ENCODE measurements at regions not wholly inside any gene's neighbourhood (a gene's known extent, or its start where the extent isn't known, plus 50 kb on each side); places are given as distances from the start of the nearest gene placed in this dataset.

DNA sequence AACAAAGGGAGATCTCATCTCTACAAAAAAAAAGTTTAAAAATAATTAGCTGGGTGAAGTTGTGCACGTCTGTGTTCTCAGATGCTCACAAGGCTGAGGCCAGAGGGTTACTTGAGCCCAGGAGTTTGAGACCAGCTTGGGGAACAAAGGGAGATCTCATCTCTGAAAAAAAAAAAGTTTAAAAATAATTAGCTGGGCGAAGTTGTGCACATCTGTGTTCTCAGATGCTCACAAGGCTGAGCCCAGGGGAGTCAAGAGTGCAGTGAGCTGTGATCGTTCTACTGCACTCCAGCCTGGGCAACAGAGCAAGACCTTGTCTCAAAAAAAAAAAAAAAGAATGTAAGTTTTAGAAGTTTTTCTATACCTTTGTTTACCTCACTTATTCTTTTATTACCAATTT lies 127.3 kb downstream of the FGF9 start:
- TF ChIP-seq GABPA (IDR thresholded peaks at IDR 0.05; ENCODE audit: low read depth) (no peak), GATA2 (CRISPR knock-in tag; IDR thresholded peaks at IDR 0.05) (no peak), TAF1 (IDR thresholded peaks at IDR 0.05; ENCODE audit: borderline replicate concordance, low read depth, low read length) (no peak), JUND (IDR thresholded peaks at IDR 0.05) (no peak), FOSL2 (IDR thresholded peaks at IDR 0.05; ENCODE audit: borderline replicate concordance, low read depth) (no peak), RFX5 (IDR thresholded peaks at IDR 0.05; ENCODE audit: low read length) (no peak), SMC3 (IDR thresholded peaks at IDR 0.05; ENCODE audit: low read depth, low read length) (no peak), RAD21 (IDR thresholded peaks at IDR 0.05; ENCODE audit: low read length) (no peak), EP300 (IDR thresholded peaks at IDR 0.05; ENCODE audit: borderline replicate concordance in 1 of 2, low read depth in 1 of 2, low read length in 1 of 2) (no peak)
- TF ChIP-seq, protein P1, sequence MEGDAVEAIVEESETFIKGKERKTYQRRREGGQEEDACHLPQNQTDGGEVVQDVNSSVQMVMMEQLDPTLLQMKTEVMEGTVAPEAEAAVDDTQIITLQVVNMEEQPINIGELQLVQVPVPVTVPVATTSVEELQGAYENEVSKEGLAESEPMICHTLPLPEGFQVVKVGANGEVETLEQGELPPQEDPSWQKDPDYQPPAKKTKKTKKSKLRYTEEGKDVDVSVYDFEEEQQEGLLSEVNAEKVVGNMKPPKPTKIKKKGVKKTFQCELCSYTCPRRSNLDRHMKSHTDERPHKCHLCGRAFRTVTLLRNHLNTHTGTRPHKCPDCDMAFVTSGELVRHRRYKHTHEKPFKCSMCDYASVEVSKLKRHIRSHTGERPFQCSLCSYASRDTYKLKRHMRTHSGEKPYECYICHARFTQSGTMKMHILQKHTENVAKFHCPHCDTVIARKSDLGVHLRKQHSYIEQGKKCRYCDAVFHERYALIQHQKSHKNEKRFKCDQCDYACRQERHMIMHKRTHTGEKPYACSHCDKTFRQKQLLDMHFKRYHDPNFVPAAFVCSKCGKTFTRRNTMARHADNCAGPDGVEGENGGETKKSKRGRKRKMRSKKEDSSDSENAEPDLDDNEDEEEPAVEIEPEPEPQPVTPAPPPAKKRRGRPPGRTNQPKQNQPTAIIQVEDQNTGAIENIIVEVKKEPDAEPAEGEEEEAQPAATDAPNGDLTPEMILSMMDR (IDR thresholded peaks at IDR 0.05) = no peak

Measured in SK-N-SH (cell line).